ENCODE measurements at regions not wholly inside any gene's neighbourhood (a gene's known extent, or its start where the extent isn't known, plus 50 kb on each side); places are given as distances from the start of the nearest gene placed in this dataset.

DNA sequence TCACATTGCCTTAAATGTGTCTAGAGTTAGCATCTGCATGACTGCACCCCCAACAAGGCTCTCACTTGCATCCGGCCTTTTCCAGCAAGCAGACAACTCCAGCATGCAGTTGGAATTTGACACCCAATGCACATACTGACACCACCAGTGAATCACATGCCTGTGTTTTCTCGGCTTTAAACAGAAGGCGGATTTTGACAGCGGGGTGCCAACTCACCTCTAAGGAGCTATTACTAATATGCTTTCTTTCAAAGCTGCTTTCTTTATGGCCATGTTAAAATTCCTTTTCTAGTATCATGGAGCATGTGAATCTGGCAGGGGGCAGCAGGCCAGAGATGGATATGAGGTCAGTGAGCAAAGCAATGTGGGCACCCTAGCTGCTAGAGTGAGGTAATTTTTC lies 78.0 kb upstream of the CLNK start:
- Mint-ChIP-seq H3K4me3 (no peak overlapping the region), H3K4me1 (ENCODE audit: low read depth) (no peaks in the 10 kb centered on the region), H3K27me3 (ENCODE audit: low read depth) (no peaks in the 10 kb centered on the region), H3K9me3 (peaks cover 9 to 11% of the 10 kb centered on the region in 2 donors), H3K27ac (no peak overlapping the region), H3K36me3 (ENCODE audit: insufficient read depth in 2 of 2) (peaks cover 0 to 11% of the 10 kb centered on the region in 2 donors)
- no peak for DNase-seq
- ATAC-seq (replicated peaks in 1 of 2), result no peak

DNA sequence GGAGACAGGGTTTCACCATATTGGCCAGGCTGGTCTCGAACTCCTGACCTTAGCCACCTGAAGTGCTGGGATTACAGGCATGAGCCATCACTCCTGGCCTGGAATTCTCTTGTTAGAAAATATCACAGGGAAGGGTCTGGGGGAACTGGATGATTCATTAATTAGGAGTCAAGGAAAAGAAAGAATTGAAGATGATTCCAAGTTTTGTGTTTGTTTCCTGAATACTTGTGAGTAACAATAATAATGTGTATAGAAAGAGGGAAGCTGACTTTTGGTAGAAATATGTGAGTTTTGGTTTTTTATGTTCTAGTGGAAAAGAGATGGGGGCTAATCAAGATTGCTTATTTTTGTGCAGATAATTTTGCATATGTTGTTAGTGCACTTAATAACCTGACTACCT lies 77.3 kb upstream of the CLNK start:
- ATAC-seq (replicated peaks in 1 of 2) (no peak), DNase-seq (no peak)
- no peaks in the 10 kb centered on the region for H3K4me1 Mint-ChIP-seq (ENCODE audit: low read depth)
- peaks cover 9 to 11% of the 10 kb centered on the region in 2 donors for H3K9me3 Mint-ChIP-seq
- H3K36me3 Mint-ChIP-seq (ENCODE audit: insufficient read depth in 2 of 2), result peaks cover 0 to 11% of the 10 kb centered on the region in 2 donors
- H3K27me3 Mint-ChIP-seq (ENCODE audit: low read depth), result no peaks in the 10 kb centered on the region
- H3K4me3 Mint-ChIP-seq, result no peak overlapping the region
- no peak overlapping the region for H3K27ac Mint-ChIP-seq

- H3K4me3 Mint-ChIP-seq, result no peak overlapping the region
- peaks cover 8 to 9% of the 10 kb centered on the region in 2 donors for H3K9me3 Mint-ChIP-seq
- no peak overlapping the region for H3K27ac Mint-ChIP-seq
- ATAC-seq (replicated peaks in 1 of 2) (no peak), DNase-seq (no peak)
- H3K4me1 Mint-ChIP-seq (ENCODE audit: low read depth), result no peaks in the 10 kb centered on the region
- H3K36me3 Mint-ChIP-seq (ENCODE audit: insufficient read depth in 2 of 2), result peaks cover 0 to 11% of the 10 kb centered on the region in 2 donors
- peaks cover 11% of the 10 kb centered on the region for H3K27me3 Mint-ChIP-seq (ENCODE audit: low read depth)
These were observed 75.5 kb upstream of the CLNK start for GRCh38 chr4:10760086-10760485.

DNA sequence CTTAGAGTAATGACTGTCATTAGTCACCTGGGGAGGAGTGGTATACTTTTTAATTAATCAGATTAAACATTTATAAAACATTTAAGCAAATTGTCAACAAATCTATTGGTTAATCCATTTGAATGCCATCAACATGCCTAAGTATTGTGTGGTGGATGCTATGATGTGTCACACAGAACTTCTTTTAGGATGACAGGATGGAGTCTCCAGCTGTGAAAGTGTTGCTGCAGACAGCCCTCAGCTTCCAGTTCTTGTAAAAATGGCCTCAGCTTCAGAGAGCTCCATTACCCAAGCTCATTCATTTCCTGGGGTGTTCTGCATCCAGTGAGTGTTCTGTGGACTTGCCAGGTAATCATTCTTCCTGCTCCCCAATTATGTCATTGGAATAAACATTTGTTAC lies 74.3 kb upstream of the CLNK start:
- ATAC-seq (replicated peaks in 1 of 2), result no peak
- H3K27me3 Mint-ChIP-seq (ENCODE audit: low read depth), result peaks cover 11% of the 10 kb centered on the region
- H3K4me1 Mint-ChIP-seq (ENCODE audit: low read depth), result no peaks in the 10 kb centered on the region

GRCh38 chr4:10753856-10754402 lies 69.4 kb upstream of the CLNK start:
- DNase-seq (no peak), ATAC-seq (replicated peaks in 1 of 2) (no peak)
- Mint-ChIP-seq H3K4me1 (ENCODE audit: low read depth) (no peaks in the 10 kb centered on the region), H3K27me3 (ENCODE audit: low read depth) (peaks cover 21% of the 10 kb centered on the region), H3K4me3 (no peak overlapping the region), H3K36me3 (ENCODE audit: insufficient read depth in 2 of 2) (no peaks in the 10 kb centered on the region), H3K27ac (no peak overlapping the region), H3K9me3 (peaks cover 0 to 3% of the 10 kb centered on the region in 2 donors)

More for the DNA sequence above, 74.3 kb upstream of the CLNK start:
- no peak for DNase-seq
- peaks cover 0 to 6% of the 10 kb centered on the region in 2 donors for H3K36me3 Mint-ChIP-seq (ENCODE audit: insufficient read depth in 2 of 2)
- no peak overlapping the region for H3K4me3 Mint-ChIP-seq
- H3K27ac Mint-ChIP-seq, result no peak overlapping the region
- H3K9me3 Mint-ChIP-seq, result peaks cover under 1 to 3% of the 10 kb centered on the region in 2 donors

- no peak for ATAC-seq (replicated peaks in 1 of 2)
These were observed 68.8 kb upstream of the CLNK start for GRCh38 chr4:10753336-10753735.

DNA sequence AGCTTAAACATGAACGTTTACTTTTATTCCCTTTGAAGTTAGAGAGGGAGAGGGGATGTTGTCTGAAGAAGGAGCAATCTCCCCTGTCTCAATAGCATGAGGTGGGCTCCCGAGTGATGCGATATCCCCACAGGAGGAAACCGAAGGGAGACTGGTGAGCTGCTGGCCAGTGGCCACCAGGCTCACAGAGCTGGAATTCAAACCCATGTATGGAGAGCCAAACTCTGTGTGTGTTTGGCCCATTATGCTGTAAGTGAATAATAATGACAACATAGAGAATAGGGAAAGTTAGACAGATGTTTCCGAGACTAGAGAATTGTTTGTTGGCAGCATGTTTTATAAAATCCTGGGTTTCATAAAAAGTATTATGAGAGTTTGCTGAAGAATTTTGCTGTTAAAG lies 66.1 kb upstream of the CLNK start:
- Mint-ChIP-seq H3K4me3 (no peak overlapping the region), H3K27me3 (ENCODE audit: low read depth) (peaks cover 14% of the 10 kb centered on the region), H3K27ac (no peak overlapping the region), H3K36me3 (ENCODE audit: insufficient read depth in 2 of 2) (no peaks in the 10 kb centered on the region), H3K4me1 (ENCODE audit: low read depth) (no peaks in the 10 kb centered on the region), H3K9me3 (peaks cover 0 to 6% of the 10 kb centered on the region in 2 donors)
- ATAC-seq (replicated peaks in 1 of 2) (no peak), DNase-seq (no peak)

More at GRCh38 chr4:10753336-10753735, 68.8 kb upstream of the CLNK start:
- no peak overlapping the region for H3K4me3 Mint-ChIP-seq
- no peak overlapping the region for H3K27ac Mint-ChIP-seq
- no peaks in the 10 kb centered on the region for H3K36me3 Mint-ChIP-seq (ENCODE audit: insufficient read depth in 2 of 2)
- H3K4me1 Mint-ChIP-seq (ENCODE audit: low read depth), result no peaks in the 10 kb centered on the region
- DNase-seq, result no peak
- peaks cover 21% of the 10 kb centered on the region for H3K27me3 Mint-ChIP-seq (ENCODE audit: low read depth)
- H3K9me3 Mint-ChIP-seq, result peaks cover 0 to 6% of the 10 kb centered on the region in 2 donors

DNA sequence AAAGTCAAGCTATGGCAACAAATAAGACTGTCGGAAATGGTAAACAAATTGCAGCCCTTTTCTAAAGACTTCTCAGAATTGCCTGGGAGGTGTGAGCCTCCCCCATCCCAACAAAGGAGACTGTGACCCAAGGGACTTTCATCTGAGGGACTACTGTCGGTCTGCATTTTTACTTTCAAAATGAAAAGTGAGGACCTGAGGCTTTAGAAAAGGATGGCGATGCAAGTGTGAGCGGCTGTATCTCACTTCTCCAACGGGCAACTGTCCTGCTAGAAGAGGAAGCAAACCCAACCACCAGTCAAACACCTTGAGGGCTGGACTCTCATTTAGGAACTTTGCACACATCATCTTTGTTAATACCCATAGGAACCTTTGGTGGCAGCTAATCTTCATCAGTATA lies 62.6 kb upstream of the CLNK start:
- ATAC-seq (replicated peaks in 1 of 2) (no peak), DNase-seq (no peak)
- Mint-ChIP-seq H3K27ac (no peak overlapping the region), H3K4me3 (no peak overlapping the region), H3K9me3 (peaks cover 0 to 7% of the 10 kb centered on the region in 2 donors), H3K36me3 (ENCODE audit: insufficient read depth in 2 of 2) (no peaks in the 10 kb centered on the region), H3K27me3 (ENCODE audit: low read depth) (peaks cover 16% of the 10 kb centered on the region), H3K4me1 (ENCODE audit: low read depth) (no peaks in the 10 kb centered on the region)

GRCh38 chr4:10746371-10747171 lies 62.0 kb upstream of the CLNK start:
- Mint-ChIP-seq H3K4me3 (no peak overlapping the region), H3K36me3 (ENCODE audit: insufficient read depth in 2 of 2) (no peaks in the 10 kb centered on the region), H3K27ac (no peak overlapping the region), H3K4me1 (ENCODE audit: low read depth) (no peaks in the 10 kb centered on the region), H3K9me3 (peaks cover 0 to 7% of the 10 kb centered on the region in 2 donors), H3K27me3 (ENCODE audit: low read depth) (peaks cover 16% of the 10 kb centered on the region)
- no peak for DNase-seq
- no peak for ATAC-seq (replicated peaks in 1 of 2)

GRCh38 chr4:10743357-10743756 lies 58.8 kb upstream of the CLNK start:
- ATAC-seq (replicated peaks in 1 of 2), result no peak
- Mint-ChIP-seq H3K27ac (no peak overlapping the region), H3K4me1 (ENCODE audit: low read depth) (peaks cover 6% of the 10 kb centered on the region), H3K36me3 (ENCODE audit: insufficient read depth in 2 of 2) (no peaks in the 10 kb centered on the region), H3K27me3 (ENCODE audit: low read depth) (peaks cover 12% of the 10 kb centered on the region), H3K9me3 (peaks cover 0 to 3% of the 10 kb centered on the region in 2 donors), H3K4me3 (no peak overlapping the region)
- DNase-seq, result no peak

DNA sequence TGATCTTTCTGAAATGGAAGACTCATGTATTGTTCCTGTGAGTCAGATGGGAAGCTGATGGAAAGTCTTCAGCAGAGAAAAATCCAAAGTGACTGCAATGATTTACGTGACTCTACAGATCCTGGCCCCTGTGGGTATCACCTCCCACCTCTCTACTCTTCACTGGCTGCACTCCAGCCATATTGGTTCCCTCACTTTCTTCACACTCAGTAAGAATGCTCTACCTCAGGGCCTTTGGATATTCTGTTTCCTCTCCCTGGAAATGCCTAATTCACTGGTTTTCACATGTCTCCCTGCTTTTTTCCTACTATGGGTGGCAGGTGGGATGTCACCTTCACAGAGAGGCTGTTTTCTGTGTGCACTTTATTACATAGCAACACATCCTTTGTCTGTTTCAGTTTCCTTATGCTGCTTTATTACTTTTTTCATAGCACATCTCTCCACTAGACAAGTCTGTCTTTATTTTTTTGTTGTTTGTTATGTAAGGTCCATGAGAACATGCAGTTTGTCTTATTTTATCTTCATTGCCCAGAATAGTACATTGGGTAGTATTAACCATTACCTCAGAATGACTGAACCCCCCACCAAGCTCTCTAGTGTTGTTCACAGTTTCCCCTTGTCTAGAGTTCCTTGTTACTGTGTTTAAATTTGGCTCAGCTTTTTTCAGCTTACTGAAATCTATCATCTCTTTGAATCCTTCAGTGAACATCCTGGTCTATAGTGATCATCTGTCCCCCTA lies 57.6 kb upstream of the CLNK start:
- Mint-ChIP-seq H3K9me3 (peaks cover 0 to 3% of the 10 kb centered on the region in 2 donors), H3K4me1 (ENCODE audit: low read depth) (peaks cover 9% of the 10 kb centered on the region), H3K27me3 (ENCODE audit: low read depth) (peaks cover 12% of the 10 kb centered on the region), H3K36me3 (ENCODE audit: insufficient read depth in 2 of 2) (no peaks in the 10 kb centered on the region), H3K27ac (no peak overlapping the region), H3K4me3 (no peak overlapping the region)
- DNase-seq (no peak), ATAC-seq (replicated peaks in 1 of 2) (no peak)

DNA sequence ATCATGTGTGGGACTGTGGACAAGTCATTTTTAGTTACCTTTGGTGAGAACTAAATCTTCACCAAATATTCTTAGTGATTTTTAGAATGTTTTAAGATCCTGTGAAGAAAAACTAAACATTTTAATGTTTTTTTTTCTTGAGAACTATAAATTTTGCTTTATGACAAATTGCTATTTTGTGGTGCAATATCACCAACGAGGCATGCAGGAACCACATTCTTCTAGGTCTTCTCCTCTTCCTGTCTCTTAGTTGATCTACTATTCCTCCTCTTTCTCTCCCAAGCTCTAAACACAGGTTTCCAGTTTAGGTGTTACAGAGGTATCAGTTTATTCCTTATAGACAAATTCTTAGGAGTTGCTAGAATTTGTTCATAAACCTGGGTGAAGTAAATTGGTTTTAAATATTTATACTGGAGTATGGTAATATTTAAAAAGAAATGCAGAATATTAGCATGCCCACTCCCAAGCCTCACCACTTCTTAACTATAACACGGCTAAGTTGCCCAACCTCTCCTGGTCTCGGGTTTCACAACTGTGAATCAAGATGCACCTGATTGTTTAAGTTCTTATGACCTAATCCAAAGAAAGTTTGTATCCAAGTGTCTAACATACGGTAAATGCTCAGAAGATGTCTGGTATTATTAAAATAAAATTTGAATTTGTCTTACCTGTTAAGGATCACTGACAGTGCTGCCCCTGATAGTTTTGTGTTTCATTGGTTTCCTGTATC lies 56.5 kb upstream of the CLNK start:
- H3K27me3 Mint-ChIP-seq (ENCODE audit: low read depth), result peaks cover 12% of the 10 kb centered on the region
- H3K9me3 Mint-ChIP-seq, result peaks cover 0 to 3% of the 10 kb centered on the region in 2 donors
- H3K36me3 Mint-ChIP-seq (ENCODE audit: insufficient read depth in 2 of 2), result no peaks in the 10 kb centered on the region
- peaks cover 12% of the 10 kb centered on the region for H3K4me1 Mint-ChIP-seq (ENCODE audit: low read depth)
- DNase-seq (no peak), ATAC-seq (replicated peaks in 1 of 2) (no peak)
- H3K27ac Mint-ChIP-seq, result no peak overlapping the region
- H3K4me3 Mint-ChIP-seq, result no peak overlapping the region

- Mint-ChIP-seq H3K36me3 (ENCODE audit: insufficient read depth in 2 of 2) (no peaks in the 10 kb centered on the region), H3K27ac (no peak overlapping the region), H3K9me3 (peaks cover 0 to 3% of the 10 kb centered on the region in 2 donors), H3K4me1 (ENCODE audit: low read depth) (peaks cover 12% of the 10 kb centered on the region), H3K4me3 (no peak overlapping the region), H3K27me3 (ENCODE audit: low read depth) (peaks cover 11% of the 10 kb centered on the region)
- no peak for DNase-seq
- no peak for ATAC-seq (replicated peaks in 1 of 2)
These were observed 55.7 kb upstream of the CLNK start for GRCh38 chr4:10740251-10740650.
